H1 (cell line): ENCODE measurements at regions not wholly inside any gene's neighbourhood (a gene's known extent, or its start where the extent isn't known, plus 50 kb on each side); places are given as distances from the start of the nearest gene placed in this dataset.

ENCODE experiments used
- CTCF ChIA-PET: fragments of 300-600 bp; sonication (Branson Sonifier 250); formaldehyde crosslinking; loops from one replicate; lab custom pipeline; 2021; ENCODE audit not compliant: partially characterized antibody; lab: Charles Lee
- POLR2A ChIA-PET: fragments of 300-600 bp; sonication (Branson Sonifier 250); formaldehyde crosslinking; loops from one replicate; lab custom pipeline; 2021; ENCODE audit warnings: inconsistent platforms; ENCODE audit not compliant: partially characterized antibody; lab: Charles Lee
- DNase-seq, 2 experiments: peaks; one replicate each; pipeline versions ENCODE4 v3.0.0 to v3.0.0-alpha.2; 2010 to 2022; ENCODE audit warnings: low spot score in 2 of 2, low read depth in 1 of 2, mixed read lengths in 1 of 2
- FAIRE-seq: peaks from 2 replicates; lab custom pipeline; 2011; peaks lifted over from hg19 to GRCh38; lab: Jason Lieb, UNC
- H2AFZ ChIP-seq: 2 replicates; pipeline ENCODE4 v1.8.1; 2012; ENCODE audit warnings: low read length, inconsistent platforms
- H2AK5ac ChIP-seq: 2 replicates; pipeline ENCODE4 v1.6.1; 2013; ENCODE audit warnings: low read depth, low read length
- H2BK120ac ChIP-seq: replicated peaks from 2 replicates; pipeline ENCODE3; 2013; ENCODE audit warnings: low read depth, low read length, inconsistent platforms
- H2BK12ac ChIP-seq: 2 replicates; pipeline ENCODE4 v1.6.1; 2013; ENCODE audit warnings: low read depth, low read length
- H2BK15ac ChIP-seq: 2 replicates; pipeline ENCODE4 v1.6.1; 2013; ENCODE audit warnings: low read length
- H2BK20ac ChIP-seq: 2 replicates; pipeline ENCODE4 v1.6.1; 2013; ENCODE audit warnings: low read length
- H2BK5ac ChIP-seq: 2 replicates; pipeline ENCODE4 v1.6.1; 2013; ENCODE audit warnings: low read depth, low read length
- H3K14ac ChIP-seq: 2 replicates; pipeline ENCODE4 v1.6.1; 2013; ENCODE audit warnings: inconsistent platforms; ENCODE audit not compliant: insufficient read length
- H3K18ac ChIP-seq: 2 replicates; pipeline ENCODE4 v1.6.1; 2013; ENCODE audit warnings: low read length; ENCODE audit errors: extremely low read depth
- H3K23ac ChIP-seq: 2 replicates; pipeline ENCODE4 v1.6.1; 2013; ENCODE audit warnings: inconsistent platforms; ENCODE audit not compliant: insufficient read length
- H3K23me2 ChIP-seq: 2 replicates; pipeline ENCODE4 v1.6.1; 2013; ENCODE audit warnings: low read depth, low read length
- H3K27ac ChIP-seq: 2 replicates; pipeline ENCODE4 v1.6.1; 2011; ENCODE audit warnings: low read depth, low read length, inconsistent platforms
- H3K27me3 ChIP-seq, 4 experiments: replicated peaks in 1 of 4; 1 replicate in 1 of 4; 2 replicates in 3 of 4; pipeline versions ENCODE4 v1.6.1 to v1.8.1; 2011 to 2013; ENCODE audit warnings: low read length in 3 of 4, mild to moderate bottlenecking in 3 of 4, inconsistent platforms in 2 of 4, mixed read lengths in 2 of 4, moderate library complexity in 1 of 4; ENCODE audit not compliant: control insufficient read depth in 3 of 4, insufficient read depth in 3 of 4; ENCODE audit errors: extremely low read depth in 1 of 4
- H3K36me3 ChIP-seq, 4 experiments: 2 replicates each; pipeline versions ENCODE4 v1.6.1 to v1.8.1; 2011 to 2013; ENCODE audit warnings: mild to moderate bottlenecking in 4 of 4, low read length in 3 of 4, moderate library complexity in 2 of 4, control low read depth in 1 of 4, inconsistent platforms in 1 of 4; ENCODE audit not compliant: insufficient read depth in 4 of 4, control insufficient read depth in 2 of 4
- H3K4ac ChIP-seq: replicated peaks from 2 replicates; pipeline ENCODE3; 2013; ENCODE audit warnings: low read length, low read depth, mixed read lengths, inconsistent platforms; ENCODE audit not compliant: insufficient read length
- H3K4me1 ChIP-seq, 4 experiments: replicated peaks in 1 of 4; 1 replicate in 1 of 4; 2 replicates in 3 of 4; pipeline versions ENCODE4 v1.6.1 to v1.8.1; 2011 to 2013; ENCODE audit warnings: low read length in 3 of 4, inconsistent platforms in 2 of 4, mixed read lengths in 1 of 4; ENCODE audit not compliant: insufficient read depth in 4 of 4, control insufficient read depth in 3 of 4
- H3K4me2 ChIP-seq, 2 experiments: 2 replicates each; pipeline versions ENCODE4 v1.6.1 to v1.8.1; 2011 to 2013; ENCODE audit warnings: low read depth in 2 of 2, low read length in 2 of 2, control low read depth in 1 of 2, inconsistent platforms in 1 of 2, mild to moderate bottlenecking in 1 of 2; ENCODE audit not compliant: insufficient read depth in 1 of 2
- H3K4me3 ChIP-seq, 4 experiments: fragments of 200-600, 300-600 bp in 1 of 4; sonication (generic), shearing (Covaris generic), sonication (Bioruptor Twin) in 1 of 4; 2 replicates each; pipeline versions ENCODE4 v1.5.1 to v1.8.1; 2011 to 2016; ENCODE audit warnings: low read length in 4 of 4, low read depth in 3 of 4, control low read depth in 2 of 4, inconsistent platforms in 2 of 4, mild to moderate bottlenecking in 2 of 4, mixed read lengths in 1 of 4, moderate library complexity in 1 of 4; ENCODE audit not compliant: insufficient read depth in 2 of 4; ENCODE audit errors: extremely low read depth in 1 of 4
- H3K56ac ChIP-seq: replicated peaks from 2 replicates; pipeline ENCODE3; 2013; ENCODE audit warnings: low read depth, mild to moderate bottlenecking, mixed read lengths, low read length, inconsistent platforms; ENCODE audit not compliant: insufficient read length
- H3K79me1 ChIP-seq: 2 replicates; pipeline ENCODE4 v1.6.1; 2013; ENCODE audit warnings: low read depth, low read length, control low read depth
- H3K79me2 ChIP-seq, 2 experiments: 2 replicates each; pipeline versions ENCODE4 v1.6.1 to v1.8.1; 2012 to 2013; ENCODE audit warnings: low read length in 2 of 2, mild to moderate bottlenecking in 2 of 2, inconsistent platforms in 1 of 2; ENCODE audit not compliant: insufficient read depth in 2 of 2, control insufficient read depth in 1 of 2
- H3K9ac ChIP-seq, 4 experiments: replicated peaks in 1 of 4; 1 replicate in 1 of 4; 2 replicates in 3 of 4; pipeline versions ENCODE4 v1.6.1 to v1.8.1; 2011 to 2013; ENCODE audit warnings: low read depth in 3 of 4, low read length in 3 of 4, control low read depth in 2 of 4, mild to moderate bottlenecking in 2 of 4, moderate library complexity in 2 of 4, inconsistent platforms in 1 of 4; ENCODE audit errors: extremely low read depth in 1 of 4
- H3K9me3 ChIP-seq, 2 experiments: 2 replicates each; pipeline versions ENCODE4 v1.6.1 to v1.8.1; 2012 to 2013; ENCODE audit warnings: mild to moderate bottlenecking in 2 of 2, moderate library complexity in 2 of 2, control low read depth in 1 of 2, inconsistent platforms in 1 of 2, low read depth in 1 of 2, low read length in 1 of 2, mixed read lengths in 1 of 2; ENCODE audit not compliant: insufficient read depth in 2 of 2
- H4K20me1 ChIP-seq, 2 experiments: replicated peaks in 1 of 2; 2 replicates each; pipeline versions ENCODE3 to v1.8.1; 2011 to 2013; ENCODE audit warnings: inconsistent platforms in 2 of 2, low read length in 2 of 2, mild to moderate bottlenecking in 1 of 2; ENCODE audit not compliant: insufficient read depth in 2 of 2, control insufficient read depth in 1 of 2
- H4K5ac ChIP-seq: 2 replicates; pipeline ENCODE4 v1.6.1; 2013; ENCODE audit warnings: low read length, low read depth, mixed read lengths, inconsistent platforms; ENCODE audit not compliant: insufficient read length
- H4K8ac ChIP-seq: 2 replicates; pipeline ENCODE4 v1.8.0; 2013; ENCODE audit warnings: mild to moderate bottlenecking, moderate library complexity, low read length, inconsistent platforms; ENCODE audit not compliant: insufficient read depth; ENCODE audit errors: extremely low read depth
- H4K91ac ChIP-seq: replicated peaks from 2 replicates; pipeline ENCODE3; 2013; ENCODE audit warnings: low read length, mixed read lengths, inconsistent platforms; ENCODE audit not compliant: insufficient read length
- BRCA1 ChIP-seq: IDR thresholded peaks from 2 replicates; pipeline ENCODE4 v1.6.1; 2012; ENCODE audit warnings: low read depth, low read length, improper control_type of control experiment
- CEBPB ChIP-seq: IDR thresholded peaks from 2 replicates; pipeline ENCODE4 v1.6.1; 2012; ENCODE audit warnings: low read depth, low read length
- HDAC2 ChIP-seq, 2 experiments: fragments of 300-600 bp in 1 of 2; sonication (generic) in 1 of 2; IDR thresholded peaks; 2 replicates each; pipeline ENCODE4 v1.6.1; 2011 to 2012; ENCODE audit warnings: low read depth in 2 of 2, low read length in 2 of 2, mild to moderate bottlenecking in 2 of 2, moderate library complexity in 2 of 2, borderline replicate concordance in 1 of 2, inconsistent platforms in 1 of 2
- JUND ChIP-seq: IDR thresholded peaks from 2 replicates; pipeline ENCODE4 v1.6.1; 2011; ENCODE audit warnings: mild to moderate bottlenecking, improper control_type of control experiment, low read length
- KDM4A ChIP-seq: IDR thresholded peaks from one replicate; pipeline ENCODE4 v1.7.1; 2012; ENCODE audit warnings: low read depth, mild to moderate bottlenecking, moderate library complexity, low read length, inconsistent platforms; ENCODE audit not compliant: severe bottlenecking
- PHF8 ChIP-seq: fragments of 200-600 bp; sonication (generic); conservative IDR thresholded peaks from 2 replicates; pipeline ENCODE4 v1.7.1; 2012; ENCODE audit warnings: low read depth, mild to moderate bottlenecking, inconsistent platforms, low read length, moderate library complexity
- RAD21 ChIP-seq, 2 experiments: IDR thresholded peaks in 1 of 2; conservative IDR thresholded peaks in 1 of 2; 2 replicates each; pipeline ENCODE4 v1.6.1; 2011; ENCODE audit warnings: low read depth in 2 of 2, low read length in 2 of 2, improper control_type of control experiment in 1 of 2, inconsistent platforms in 1 of 2, mild to moderate bottlenecking in 1 of 2, moderate library complexity in 1 of 2
- SIX5 ChIP-seq: IDR thresholded peaks from 2 replicates; pipeline ENCODE4 v1.6.1; 2011; ENCODE audit warnings: mild to moderate bottlenecking, low read depth, low read length
- SP2 ChIP-seq: IDR thresholded peaks from 2 replicates; pipeline ENCODE4 v1.6.1; 2012; ENCODE audit warnings: mild to moderate bottlenecking, low read length, inconsistent platforms
- SRF ChIP-seq: IDR thresholded peaks from 2 replicates; pipeline ENCODE4 v1.6.1; 2011; ENCODE audit warnings: mild to moderate bottlenecking, low read depth, low read length, moderate library complexity
- ZNF274 ChIP-seq: IDR thresholded peaks from 2 replicates; pipeline ENCODE4 v1.7.0; 2012; ENCODE audit warnings: low read length, borderline replicate concordance; ENCODE audit errors: extremely low read depth
- whole genome bisulfite sequencing, 2 experiments: shearing (Covaris generic) in 1 of 2; methylation state at CpG; one replicate each; pipeline versions ENCODE4 v1.1.6 to v1.1.7; 2013 to 2015; ENCODE audit warnings: low lambda C conversion rate in 2 of 2, mixed read lengths in 2 of 2, inconsistent platforms in 1 of 2, low coverage in 1 of 2, missing lambda C conversion rate in 1 of 2; ENCODE audit not compliant: insufficient replicate concordance in 2 of 2, insufficient coverage in 1 of 2, insufficient read length in 1 of 2; ENCODE audit errors: extremely low coverage in 1 of 2, missing lambda C conversion rate in 1 of 2; 5-methylcytosine and 5-hydroxymethylcytosine counted together
- TF ChIP-seq, protein P1 (sequence below): IDR thresholded peaks from 2 replicates; pipeline ENCODE4 v1.6.1; 2011; ENCODE audit warnings: low read depth, mild to moderate bottlenecking, low read length; ENCODE audit not compliant: insufficient read depth
- TF ChIP-seq, protein P2 (sequence below): IDR thresholded peaks from 2 replicates; pipeline ENCODE4 v1.6.1; 2012; ENCODE audit warnings: low read length, inconsistent platforms

- Histone ChIP-seq H2BK12ac (no peak overlapping the region), H4K5ac (no peak overlapping the region), H3K23ac (no peak overlapping the region), H3K56ac (no peak overlapping the region), H3K79me2 (no peaks in the 10 kb centered on the region), H3K18ac (no peak overlapping the region), H2AFZ (no peak overlapping the region), H2BK20ac (no peak overlapping the region), H3K79me1 (no peaks in the 10 kb centered on the region), H4K8ac (no peak overlapping the region), H3K27ac (no peak overlapping the region), H3K4me2 (no peak overlapping the region), H3K23me2 (no peaks in the 10 kb centered on the region), H4K20me1 (no peaks in the 10 kb centered on the region), H3K4me3 (no peak overlapping the region), H3K36me3 (no peaks in the 10 kb centered on the region), H3K9ac (no peak overlapping the region), H2AK5ac (no peak overlapping the region), H3K14ac (no peak overlapping the region), H4K91ac (no peak overlapping the region), H3K9me3 (peaks cover 5% of the 10 kb centered on the region in 2 experiments; a peak in 2 of 4 replicates), H3K4me1 (no peaks in the 10 kb centered on the region; a peak in 1 of 7 replicates), H2BK15ac (no peak overlapping the region), H2BK120ac (no peak overlapping the region), H3K27me3 (no peaks in the 10 kb centered on the region), H3K4ac (no peak overlapping the region), H2BK5ac (no peak overlapping the region)
- DNase-seq (no peak), FAIRE-seq (no peak)
- ChIA-PET POLR2A (no interaction called here), CTCF (no interaction called here)
- 88% methylated on average over 2 of the region's 2 CpGs; no CpG with 5 or more reads in 1 of the 2 experiments for WGBS, 2 experiments
- TF ChIP-seq SIX5 (no peak), CEBPB (no peak), SP2 (no peak), JUND (no peak), KDM4A (no peak), PHF8 (no peak), SRF (no peak), HDAC2 (IDR thresholded peaks at IDR 0.05; ENCODE audit: borderline replicate concordance in 1 of 2, low read depth in 2 of 2, low read length in 2 of 2) (no peak), ZNF274 (no peak), BRCA1 (no peak), RAD21 (IDR thresholded peaks at IDR 0.05 in 1 of 2, conservative IDR thresholded peaks at IDR 0.05 in 1 of 2; ENCODE audit: low read depth in 2 of 2, low read length in 2 of 2) (no peak)
- TF ChIP-seq, protein P1, sequence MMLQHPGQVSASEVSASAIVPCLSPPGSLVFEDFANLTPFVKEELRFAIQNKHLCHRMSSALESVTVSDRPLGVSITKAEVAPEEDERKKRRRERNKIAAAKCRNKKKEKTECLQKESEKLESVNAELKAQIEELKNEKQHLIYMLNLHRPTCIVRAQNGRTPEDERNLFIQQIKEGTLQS: no peak
- TF ChIP-seq, protein P2, sequence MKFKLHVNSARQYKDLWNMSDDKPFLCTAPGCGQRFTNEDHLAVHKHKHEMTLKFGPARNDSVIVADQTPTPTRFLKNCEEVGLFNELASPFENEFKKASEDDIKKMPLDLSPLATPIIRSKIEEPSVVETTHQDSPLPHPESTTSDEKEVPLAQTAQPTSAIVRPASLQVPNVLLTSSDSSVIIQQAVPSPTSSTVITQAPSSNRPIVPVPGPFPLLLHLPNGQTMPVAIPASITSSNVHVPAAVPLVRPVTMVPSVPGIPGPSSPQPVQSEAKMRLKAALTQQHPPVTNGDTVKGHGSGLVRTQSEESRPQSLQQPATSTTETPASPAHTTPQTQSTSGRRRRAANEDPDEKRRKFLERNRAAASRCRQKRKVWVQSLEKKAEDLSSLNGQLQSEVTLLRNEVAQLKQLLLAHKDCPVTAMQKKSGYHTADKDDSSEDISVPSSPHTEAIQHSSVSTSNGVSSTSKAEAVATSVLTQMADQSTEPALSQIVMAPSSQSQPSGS: no peak
Measured at GRCh38 chr16:54783980-54784379, 146.7 kb upstream of the IRX5 start.
